SH-SY5Y (cell line): ENCODE measurements at regions not wholly inside any gene's neighbourhood (a gene's known extent, or its start where the extent isn't known, plus 50 kb on each side); places are given as distances from the start of the nearest gene placed in this dataset.

Experiments
- GATA2 ChIP-seq: IDR thresholded peaks from 2 replicates; pipeline ENCODE4 v1.6.1; 2011; ENCODE audit warnings: mild to moderate bottlenecking, low read depth, low read length
- GATA3 ChIP-seq: IDR thresholded peaks from 2 replicates; pipeline ENCODE4 v1.6.1; 2011; ENCODE audit warnings: low read depth, mild to moderate bottlenecking, low read length, moderate library complexity

DNA sequence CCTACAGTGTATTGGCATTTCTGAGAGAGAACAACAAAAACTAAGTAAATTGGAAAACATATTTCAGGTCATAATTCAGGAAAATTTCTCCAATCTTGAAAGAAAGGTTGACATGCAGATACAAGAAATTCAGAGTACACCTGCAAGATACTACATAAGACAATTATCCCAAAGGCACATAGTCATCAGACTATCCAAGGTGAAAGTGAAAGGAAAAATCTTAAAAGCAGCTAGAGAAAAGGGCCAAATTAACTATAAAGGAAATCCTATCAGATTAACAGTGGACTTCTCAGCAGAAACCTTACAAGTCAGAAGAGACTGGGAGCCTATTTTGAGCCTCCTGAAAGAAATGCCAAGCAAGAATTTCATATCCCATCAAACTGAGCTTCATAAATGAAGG is 449.0 kb upstream of the MMADHC start:
- TF ChIP-seq GATA3 (no peak), GATA2 (no peak)
